ENCODE measurements at regions not wholly inside any gene's neighbourhood (a gene's known extent, or its start where the extent isn't known, plus 50 kb on each side); places are given as distances from the start of the nearest gene placed in this dataset.

- no peaks in the 10 kb centered on the region for H3K36me3 Mint-ChIP-seq
- TF ChIP-seq, protein P1, sequence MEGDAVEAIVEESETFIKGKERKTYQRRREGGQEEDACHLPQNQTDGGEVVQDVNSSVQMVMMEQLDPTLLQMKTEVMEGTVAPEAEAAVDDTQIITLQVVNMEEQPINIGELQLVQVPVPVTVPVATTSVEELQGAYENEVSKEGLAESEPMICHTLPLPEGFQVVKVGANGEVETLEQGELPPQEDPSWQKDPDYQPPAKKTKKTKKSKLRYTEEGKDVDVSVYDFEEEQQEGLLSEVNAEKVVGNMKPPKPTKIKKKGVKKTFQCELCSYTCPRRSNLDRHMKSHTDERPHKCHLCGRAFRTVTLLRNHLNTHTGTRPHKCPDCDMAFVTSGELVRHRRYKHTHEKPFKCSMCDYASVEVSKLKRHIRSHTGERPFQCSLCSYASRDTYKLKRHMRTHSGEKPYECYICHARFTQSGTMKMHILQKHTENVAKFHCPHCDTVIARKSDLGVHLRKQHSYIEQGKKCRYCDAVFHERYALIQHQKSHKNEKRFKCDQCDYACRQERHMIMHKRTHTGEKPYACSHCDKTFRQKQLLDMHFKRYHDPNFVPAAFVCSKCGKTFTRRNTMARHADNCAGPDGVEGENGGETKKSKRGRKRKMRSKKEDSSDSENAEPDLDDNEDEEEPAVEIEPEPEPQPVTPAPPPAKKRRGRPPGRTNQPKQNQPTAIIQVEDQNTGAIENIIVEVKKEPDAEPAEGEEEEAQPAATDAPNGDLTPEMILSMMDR (IDR thresholded peaks at IDR 0.05), result no peak
- WGBS (ENCODE audit: insufficient coverage), result 93% methylated on average over 1 of the region's 2 CpGs
- no peak for ATAC-seq
- H3K4me1 Mint-ChIP-seq, result peaks cover 27 to 46% of the 10 kb centered on the region in 2 donors
- intact Hi-C loops (cut with micrococcal nuclease), result no loop called here
- peak overlapping the region in 1 of 2 donors; percentile 67 for H3K27ac Mint-ChIP-seq
- H3K27me3 ChIP-seq (ENCODE audit: control insufficient read depth, insufficient read depth, low read length), result no peaks in the 10 kb centered on the region
- DNase-seq, result no peak
- H3K4me3 Mint-ChIP-seq, result no peak overlapping the region
- H3K9me3 Mint-ChIP-seq, result no peaks in the 10 kb centered on the region
- no peak overlapping the region for H3K27ac ChIP-seq (ENCODE audit: low read length)
- no peaks in the 10 kb centered on the region for H3K9me3 ChIP-seq (ENCODE audit: control insufficient read depth, insufficient read depth, low read length)
- peaks cover 18% of the 10 kb centered on the region for H3K4me1 ChIP-seq (ENCODE audit: control insufficient read depth, insufficient read depth, low read length)
- H3K4me3 ChIP-seq (ENCODE audit: low read length), result no peak overlapping the region
- no peaks in the 10 kb centered on the region for H3K36me3 ChIP-seq (ENCODE audit: control insufficient read depth, insufficient read depth, low read length)
- no peaks in the 10 kb centered on the region for H3K27me3 Mint-ChIP-seq (ENCODE audit: low read depth in 2 of 2)
Measured at GRCh38 chr9:107215381-107215780, 67.7 kb upstream of the RAD23B start.

DNA sequence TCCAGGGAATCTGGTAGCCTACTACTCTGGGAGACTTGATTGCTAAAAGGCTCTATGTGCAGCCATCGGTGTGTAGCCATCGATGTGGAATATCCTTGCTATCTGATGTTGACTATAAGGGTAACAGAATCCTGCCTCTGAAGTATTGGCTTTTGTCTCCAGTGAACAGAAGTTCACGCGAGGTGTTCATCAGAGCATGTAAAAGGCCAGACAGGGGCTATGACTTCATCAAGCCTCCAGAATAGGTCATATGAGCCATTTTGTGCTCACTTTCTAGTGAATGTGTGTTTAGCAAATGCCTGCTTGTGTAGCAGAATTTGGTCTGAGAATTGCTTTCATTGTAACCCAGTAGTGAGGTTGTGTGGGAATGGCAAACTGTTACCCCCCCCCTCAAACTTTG, 66.8 kb upstream of the RAD23B start:
- Histone ChIP-seq H3K9me3 (ENCODE audit: control insufficient read depth, insufficient read depth, low read length) (no peaks in the 10 kb centered on the region), H3K4me1 (ENCODE audit: control insufficient read depth, insufficient read depth, low read length) (peaks cover 18% of the 10 kb centered on the region), H3K27me3 (ENCODE audit: control insufficient read depth, insufficient read depth, low read length) (no peaks in the 10 kb centered on the region), H3K27ac (ENCODE audit: low read length) (no peak overlapping the region), H3K4me3 (ENCODE audit: low read length) (no peak overlapping the region), H3K36me3 (ENCODE audit: control insufficient read depth, insufficient read depth, low read length) (no peaks in the 10 kb centered on the region)
- intact Hi-C loops (cut with micrococcal nuclease), result no loop called here
- ATAC-seq (no peak), DNase-seq (no peak)
- 99% methylated on average over 4 of the region's 4 CpGs for WGBS (ENCODE audit: insufficient coverage)
- H3K4me1 Mint-ChIP-seq, result peaks cover 27 to 46% of the 10 kb centered on the region in 2 donors
- no peaks in the 10 kb centered on the region for H3K27me3 Mint-ChIP-seq (ENCODE audit: low read depth in 2 of 2)
- H3K36me3 Mint-ChIP-seq, result no peaks in the 10 kb centered on the region
- TF ChIP-seq, protein P1 (IDR thresholded peaks at IDR 0.05), result no peak
- H3K9me3 Mint-ChIP-seq, result no peaks in the 10 kb centered on the region
- H3K27ac Mint-ChIP-seq, result no peak overlapping the region
- no peak overlapping the region for H3K4me3 Mint-ChIP-seq

- Histone ChIP-seq H3K4me3 (ENCODE audit: low read length) (no peak overlapping the region), H3K36me3 (ENCODE audit: control insufficient read depth, insufficient read depth, low read length) (no peaks in the 10 kb centered on the region), H3K9me3 (ENCODE audit: control insufficient read depth, insufficient read depth, low read length) (no peaks in the 10 kb centered on the region), H3K4me1 (ENCODE audit: control insufficient read depth, insufficient read depth, low read length) (peaks cover 2% of the 10 kb centered on the region), H3K27ac (ENCODE audit: low read length) (no peak overlapping the region), H3K27me3 (ENCODE audit: control insufficient read depth, insufficient read depth, low read length) (no peaks in the 10 kb centered on the region)
- Mint-ChIP-seq H3K36me3 (no peaks in the 10 kb centered on the region), H3K9me3 (no peaks in the 10 kb centered on the region), H3K27me3 (ENCODE audit: low read depth in 2 of 2) (no peaks in the 10 kb centered on the region), H3K4me3 (no peak overlapping the region), H3K27ac (peak overlapping the region in 1 of 2 donors; percentile 13), H3K4me1 (peaks cover 12 to 37% of the 10 kb centered on the region in 2 donors)
- intact Hi-C loops (cut with micrococcal nuclease), result no loop called here
- DNase-seq, result no peak
- TF ChIP-seq, protein P1 (IDR thresholded peaks at IDR 0.05), result no peak
- no peak for ATAC-seq
- WGBS (ENCODE audit: insufficient coverage), result 65% methylated on average over 6 of the region's 6 CpGs
Measured at GRCh38 chr9:107218829-107219485, 64.1 kb upstream of the RAD23B start.

GRCh38 chr9:107219486-107220077, 63.5 kb upstream of the RAD23B start:
- Histone ChIP-seq H3K4me1 (ENCODE audit: control insufficient read depth, insufficient read depth, low read length) (no peaks in the 10 kb centered on the region), H3K4me3 (ENCODE audit: low read length) (no peak overlapping the region), H3K27me3 (ENCODE audit: control insufficient read depth, insufficient read depth, low read length) (no peaks in the 10 kb centered on the region), H3K36me3 (ENCODE audit: control insufficient read depth, insufficient read depth, low read length) (no peaks in the 10 kb centered on the region), H3K9me3 (ENCODE audit: control insufficient read depth, insufficient read depth, low read length) (no peaks in the 10 kb centered on the region), H3K27ac (ENCODE audit: low read length) (no peak overlapping the region)
- intact Hi-C loops (cut with micrococcal nuclease), result no loop called here
- H3K27ac Mint-ChIP-seq, result no peak overlapping the region
- H3K4me1 Mint-ChIP-seq, result peaks cover 11 to 36% of the 10 kb centered on the region in 2 donors
- no peaks in the 10 kb centered on the region for H3K36me3 Mint-ChIP-seq
- ATAC-seq (no peak), DNase-seq (no peak)
- 85% methylated on average over 2 of the region's 4 CpGs for WGBS (ENCODE audit: insufficient coverage)
- TF ChIP-seq, protein P1 (IDR thresholded peaks at IDR 0.05), result no peak
- no peaks in the 10 kb centered on the region for H3K27me3 Mint-ChIP-seq (ENCODE audit: low read depth in 2 of 2)
- H3K4me3 Mint-ChIP-seq, result no peak overlapping the region
- H3K9me3 Mint-ChIP-seq, result no peaks in the 10 kb centered on the region
